H9 (cell line): ENCODE measurements at regions not wholly inside any gene's neighbourhood (a gene's known extent, or its start where the extent isn't known, plus 50 kb on each side); places are given as distances from the start of the nearest gene placed in this dataset.

Source experiments
- DNase-seq: peaks from one replicate; pipeline ENCODE4 v3.0.0-alpha.2; 2017
- H2AFZ ChIP-seq: one replicate; pipeline ENCODE4 v1.6.1; 2013; ENCODE audit warnings: mild to moderate bottlenecking, low read length, control low read depth, moderate library complexity
- H2AK5ac ChIP-seq: 2 replicates; pipeline ENCODE4 v1.6.1; 2013; ENCODE audit warnings: low read length, control low read depth, mixed read lengths; ENCODE audit not compliant: insufficient read length
- H2BK120ac ChIP-seq: one replicate; pipeline ENCODE4 v1.6.1; 2013; ENCODE audit warnings: low read depth, mild to moderate bottlenecking, low read length, control low read depth, inconsistent platforms; ENCODE audit not compliant: poor library complexity, severe bottlenecking
- H2BK12ac ChIP-seq: 2 replicates; pipeline ENCODE4 v1.6.1; 2013; ENCODE audit warnings: low read length, control low read depth, mixed read lengths, low read depth; ENCODE audit not compliant: insufficient read length
- H2BK15ac ChIP-seq: 2 replicates; pipeline ENCODE4 v1.6.1; 2013; ENCODE audit warnings: low read depth, low read length, control low read depth
- H2BK20ac ChIP-seq: one replicate; pipeline ENCODE4 v1.6.1; 2013; ENCODE audit warnings: low read depth, mild to moderate bottlenecking, low read length, control low read depth, inconsistent platforms; ENCODE audit not compliant: poor library complexity, severe bottlenecking
- H2BK5ac ChIP-seq: 2 replicates; pipeline ENCODE4 v1.6.1; 2013; ENCODE audit warnings: low read length, control low read depth, mixed read lengths; ENCODE audit not compliant: insufficient read length
- H3K14ac ChIP-seq: 2 replicates; pipeline ENCODE4 v1.6.1; 2013; ENCODE audit warnings: low read length, control low read depth; ENCODE audit not compliant: insufficient read depth
- H3K18ac ChIP-seq: 2 replicates; pipeline ENCODE4 v1.6.1; 2013; ENCODE audit warnings: low read depth, mild to moderate bottlenecking, mixed read lengths, low read length, control low read depth; ENCODE audit not compliant: insufficient read length
- H3K23ac ChIP-seq: 2 replicates; pipeline ENCODE4 v1.6.1; 2013; ENCODE audit warnings: low read length, control low read depth, mixed read lengths, low read depth; ENCODE audit not compliant: insufficient read length
- H3K23me2 ChIP-seq: 2 replicates; pipeline ENCODE4 v1.6.1; 2013; ENCODE audit warnings: low read depth, mild to moderate bottlenecking, mixed read lengths, low read length, control low read depth; ENCODE audit not compliant: insufficient read length, poor library complexity, severe bottlenecking
- H3K27ac ChIP-seq: 2 replicates; pipeline ENCODE4 v1.5.1; 2013; ENCODE audit warnings: low read length, control low read depth, mixed read lengths, low read depth; ENCODE audit not compliant: insufficient read length
- H3K27me3 ChIP-seq: 2 replicates; pipeline ENCODE4 v1.6.1; 2013; ENCODE audit warnings: low read length, control low read depth, inconsistent platforms; ENCODE audit not compliant: insufficient read depth
- H3K4ac ChIP-seq: 2 replicates; pipeline ENCODE4 v1.6.1; 2013; ENCODE audit warnings: low read depth, mild to moderate bottlenecking, control low read depth, inconsistent platforms, low read length, moderate library complexity
- H3K4me1 ChIP-seq: 2 replicates; pipeline ENCODE4 v1.6.1; 2013; ENCODE audit warnings: low read length, control low read depth, inconsistent platforms; ENCODE audit not compliant: insufficient read depth
- H3K4me2 ChIP-seq: 2 replicates; pipeline ENCODE4 v1.6.1; 2013; ENCODE audit warnings: low read length, control low read depth, mixed read lengths; ENCODE audit not compliant: insufficient read length, insufficient read depth
- H3K56ac ChIP-seq: 2 replicates; pipeline ENCODE4 v1.6.1; 2013; ENCODE audit warnings: low read depth, mild to moderate bottlenecking, mixed read lengths, low read length, control low read depth; ENCODE audit not compliant: insufficient read length
- H3K79me1 ChIP-seq: 2 replicates; pipeline ENCODE4 v1.6.1; 2013; ENCODE audit warnings: low read depth, mild to moderate bottlenecking, moderate library complexity, low read length, control low read depth, inconsistent platforms; ENCODE audit not compliant: insufficient read depth, poor library complexity, severe bottlenecking
- H3K79me2 ChIP-seq: 2 replicates; pipeline ENCODE4 v1.6.1; 2013; ENCODE audit warnings: low read length, control low read depth, inconsistent platforms; ENCODE audit not compliant: insufficient read depth
- H3K9ac ChIP-seq: 2 replicates; pipeline ENCODE4 v1.6.1; 2013; ENCODE audit warnings: low read length, control low read depth, mixed read lengths; ENCODE audit not compliant: insufficient read length; ENCODE audit errors: extremely low read depth
- H3K9me3 ChIP-seq: one replicate; pipeline ENCODE4 v1.6.1; 2013; ENCODE audit warnings: low read depth, low read length, inconsistent platforms; ENCODE audit not compliant: control insufficient read depth
- H3T11ph ChIP-seq: one replicate; pipeline ENCODE4 v1.6.1; 2013; ENCODE audit warnings: mild to moderate bottlenecking, low read length, control low read depth, inconsistent platforms
- H4K20me1 ChIP-seq: one replicate; pipeline ENCODE4 v1.6.1; 2013; ENCODE audit not compliant: control insufficient read depth, insufficient read length, insufficient read depth
- H4K5ac ChIP-seq: 2 replicates; pipeline ENCODE4 v1.6.1; 2013; ENCODE audit warnings: low read depth, mild to moderate bottlenecking, mixed read lengths, low read length, control low read depth; ENCODE audit not compliant: insufficient read length
- H4K8ac ChIP-seq: replicated peaks from 2 replicates; pipeline ENCODE4 v1.6.1; 2013; ENCODE audit warnings: low read length, control low read depth, mixed read lengths, low read depth; ENCODE audit not compliant: insufficient read length
- H4K91ac ChIP-seq: 2 replicates; pipeline ENCODE4 v1.6.1; 2013; ENCODE audit warnings: low read depth, mild to moderate bottlenecking, moderate library complexity, mixed read lengths, low read length, control low read depth; ENCODE audit not compliant: insufficient read length
- H3K27ac Mint-ChIP-seq, 3 experiments: 2 replicates in 2 of 3; 3 replicates in 1 of 3; pipeline ENCODE4 v1.8.0; 2020 to 2021; ENCODE audit warnings: mixed read lengths in 3 of 3, mild to moderate bottlenecking in 1 of 3, moderate library complexity in 1 of 3
- H3K27me3 Mint-ChIP-seq: 2 replicates; pipeline ENCODE4 v1.8.0; 2021; ENCODE audit warnings: low read depth, mild to moderate bottlenecking, moderate library complexity, mixed read lengths
- H3K36me3 Mint-ChIP-seq, 3 experiments: 2 replicates in 2 of 3; 3 replicates in 1 of 3; pipeline ENCODE4 v1.8.0; 2020 to 2021; ENCODE audit warnings: low read depth in 3 of 3, mixed read lengths in 3 of 3; ENCODE audit not compliant: insufficient read depth in 1 of 3
- H3K4me1 Mint-ChIP-seq, 2 experiments: 2 replicates each; pipeline ENCODE4 v1.8.0; 2020; ENCODE audit warnings: mixed read lengths in 2 of 2
- H3K4me3 Mint-ChIP-seq, 2 experiments: 2 replicates in 1 of 2; 3 replicates in 1 of 2; pipeline ENCODE4 v1.8.0; 2020 to 2021; ENCODE audit warnings: mild to moderate bottlenecking in 2 of 2, mixed read lengths in 2 of 2, moderate library complexity in 1 of 2
- H3K9me3 Mint-ChIP-seq, 2 experiments: 2 replicates in 1 of 2; 3 replicates in 1 of 2; pipeline ENCODE4 v1.8.0; 2020; ENCODE audit warnings: mild to moderate bottlenecking in 2 of 2, mixed read lengths in 2 of 2, moderate library complexity in 1 of 2
- WGBS: extraction: QIAGEN DNeasy Blood & Tissue Kit; methylation state at CpG from one replicate; pipeline ENCODE4 v1.1.7; 2013; ENCODE audit warnings: missing lambda C conversion rate, low lambda C conversion rate, mixed read lengths; ENCODE audit not compliant: insufficient read length; ENCODE audit errors: extremely low coverage; 5-methylcytosine and 5-hydroxymethylcytosine counted together
- TF ChIP-seq, protein P1 (sequence below): fragments of 200-600 bp; sonication (generic); conservative IDR thresholded peaks from 3 replicates; pipeline ENCODE4 v1.8.0; 2021; ENCODE audit warnings: antibody characterized with exemption, mild to moderate bottlenecking

DNA sequence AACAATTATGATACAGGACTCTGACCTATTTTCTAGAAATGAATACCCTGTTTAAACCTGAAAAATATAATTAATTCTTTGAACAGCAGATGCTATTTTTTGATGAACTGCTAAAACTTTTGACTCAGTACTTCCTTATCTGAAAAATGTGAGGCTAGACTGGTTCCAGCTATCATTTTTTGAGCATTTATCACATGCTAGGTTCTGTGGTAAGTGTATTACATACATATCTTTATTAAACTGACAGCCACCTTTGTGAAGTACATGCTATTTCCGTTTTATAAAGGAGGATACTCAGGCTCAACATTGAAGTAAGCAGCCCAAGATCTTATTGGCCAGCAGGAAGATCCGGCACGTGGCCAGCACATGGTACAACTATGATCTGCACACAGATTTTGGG is 459.8 kb upstream of the SEL1L start:
- Mint-ChIP-seq H3K9me3 (no peaks in the 10 kb centered on the region), H3K27ac (no peak overlapping the region), H3K4me1 (0 out of 4 replicates have a peak, but pooled peaks cover 0 to 2% of the 10 kb centered on the region in 2 experiments), H3K36me3 (no peaks in the 10 kb centered on the region; a peak in 2 of 7 replicates), H3K4me3 (no peak overlapping the region), H3K27me3 (no peaks in the 10 kb centered on the region; the same call in 1 of the 2 replicates)
- Histone ChIP-seq H3T11ph (no peak overlapping the region), H3K27me3 (no peaks in the 10 kb centered on the region), H2BK20ac (no peak overlapping the region), H2BK12ac (no peak overlapping the region), H3K4me1 (no peaks in the 10 kb centered on the region), H2BK5ac (no peak overlapping the region), H3K9me3 (no peaks in the 10 kb centered on the region), H2AFZ (no peak overlapping the region), H2BK15ac (no peak overlapping the region), H4K91ac (no peak overlapping the region), H3K14ac (no peak overlapping the region), H3K23ac (no peak overlapping the region), H2AK5ac (no peak overlapping the region), H3K18ac (no peak overlapping the region), H4K20me1 (no peaks in the 10 kb centered on the region), H3K56ac (no peak overlapping the region), H2BK120ac (no peak overlapping the region), H3K4me2 (no peak overlapping the region), H3K79me1 (no peaks in the 10 kb centered on the region), H3K23me2 (no peaks in the 10 kb centered on the region), H3K4ac (no peak overlapping the region), H4K8ac (no peak overlapping the region), H3K9ac (no peak overlapping the region), H3K79me2 (no peaks in the 10 kb centered on the region), H4K5ac (no peak overlapping the region), H3K27ac (no peak overlapping the region)
- DNase-seq: no peak
- WGBS: no CpG with 5 or more reads among the region's 3 CpGs
- TF ChIP-seq, protein P1, sequence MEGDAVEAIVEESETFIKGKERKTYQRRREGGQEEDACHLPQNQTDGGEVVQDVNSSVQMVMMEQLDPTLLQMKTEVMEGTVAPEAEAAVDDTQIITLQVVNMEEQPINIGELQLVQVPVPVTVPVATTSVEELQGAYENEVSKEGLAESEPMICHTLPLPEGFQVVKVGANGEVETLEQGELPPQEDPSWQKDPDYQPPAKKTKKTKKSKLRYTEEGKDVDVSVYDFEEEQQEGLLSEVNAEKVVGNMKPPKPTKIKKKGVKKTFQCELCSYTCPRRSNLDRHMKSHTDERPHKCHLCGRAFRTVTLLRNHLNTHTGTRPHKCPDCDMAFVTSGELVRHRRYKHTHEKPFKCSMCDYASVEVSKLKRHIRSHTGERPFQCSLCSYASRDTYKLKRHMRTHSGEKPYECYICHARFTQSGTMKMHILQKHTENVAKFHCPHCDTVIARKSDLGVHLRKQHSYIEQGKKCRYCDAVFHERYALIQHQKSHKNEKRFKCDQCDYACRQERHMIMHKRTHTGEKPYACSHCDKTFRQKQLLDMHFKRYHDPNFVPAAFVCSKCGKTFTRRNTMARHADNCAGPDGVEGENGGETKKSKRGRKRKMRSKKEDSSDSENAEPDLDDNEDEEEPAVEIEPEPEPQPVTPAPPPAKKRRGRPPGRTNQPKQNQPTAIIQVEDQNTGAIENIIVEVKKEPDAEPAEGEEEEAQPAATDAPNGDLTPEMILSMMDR: no peak
